Fibroblast of skin of left quadriceps (primary cell): ENCODE measurements at regions not wholly inside any gene's neighbourhood (a gene's known extent, or its start where the extent isn't known, plus 50 kb on each side); places are given as distances from the start of the nearest gene placed in this dataset.

Source experiments
- DNase-seq, 2 experiments: peaks; one replicate each; pipeline ENCODE4 v3.0.0-alpha.2; 2013; ENCODE audit warnings: low read depth in 2 of 2

- no peak for DNase-seq
Measured at GRCh38 chr6:82015043-82015442, 232.5 kb downstream of the IBTK start.

- no peak for DNase-seq
Measured at GRCh38 chr6:82013561-82014530, 233.7 kb downstream of the IBTK start.

GRCh38 chr6:82006027-82006738, 241.4 kb downstream of the IBTK start:
- DNase-seq: no peak

- DNase-seq: no peak
Measured at GRCh38 chr6:82000551-82000950, 247.0 kb downstream of the IBTK start.

GRCh38 chr6:81999826-82000225, 247.3 kb upstream of the TENT5A start:
- no peak for DNase-seq

- no peak for DNase-seq
Measured at GRCh38 chr6:81999270-81999669, 246.8 kb upstream of the TENT5A start.

GRCh38 chr6:81998432-81998831, 246.0 kb upstream of the TENT5A start:
- no peak for DNase-seq

GRCh38 chr6:81997090-81997926, 244.8 kb upstream of the TENT5A start:
- peak; percentile 81 to 83 for DNase-seq

- peak; percentile 72 for DNase-seq
Measured at GRCh38 chr6:81996414-81996813, 243.9 kb upstream of the TENT5A start.

GRCh38 chr6:81995548-81996289, 243.2 kb upstream of the TENT5A start:
- peak; percentile 48 for DNase-seq

- no peak for DNase-seq
Measured at GRCh38 chr6:81988871-81989270, 236.4 kb upstream of the TENT5A start.

- no peak for DNase-seq
Measured at GRCh38 chr6:81988446-81988845, 236.0 kb upstream of the TENT5A start.

GRCh38 chr6:81987293-81987692, 234.8 kb upstream of the TENT5A start:
- DNase-seq: no peak

- no peak for DNase-seq
Measured at GRCh38 chr6:81985191-81985590, 232.7 kb upstream of the TENT5A start.

- no peak for DNase-seq
Measured at GRCh38 chr6:81984599-81984998, 232.1 kb upstream of the TENT5A start.

GRCh38 chr6:81981812-81982211, 229.3 kb upstream of the TENT5A start:
- peak; percentile 67 to 74 for DNase-seq

GRCh38 chr6:81979767-81980166, 227.3 kb upstream of the TENT5A start:
- no peak for DNase-seq

GRCh38 chr6:81979329-81979728, 226.8 kb upstream of the TENT5A start:
- no peak for DNase-seq

GRCh38 chr6:81978230-81978629, 225.7 kb upstream of the TENT5A start:
- DNase-seq: no peak

- no peak for DNase-seq
Measured at GRCh38 chr6:81977486-81977885, 225.0 kb upstream of the TENT5A start.

- no peak for DNase-seq
Measured at GRCh38 chr6:81969814-81970213, 217.3 kb upstream of the TENT5A start.
